H1 (cell line): ENCODE measurements at regions not wholly inside any gene's neighbourhood (a gene's known extent, or its start where the extent isn't known, plus 50 kb on each side); places are given as distances from the start of the nearest gene placed in this dataset.

Experiments used
- EP300 ChIP-seq, 2 experiments: IDR thresholded peaks; 1 replicate in 1 of 2; 2 replicates in 1 of 2; pipeline ENCODE4 v1.6.1; 2011 to 2012; ENCODE audit warnings: low read depth in 2 of 2, low read length in 2 of 2, mild to moderate bottlenecking in 2 of 2, borderline replicate concordance in 1 of 2, inconsistent platforms in 1 of 2, moderate library complexity in 1 of 2
- NANOG ChIP-seq: IDR thresholded peaks from 2 replicates; pipeline ENCODE4 v1.6.1; 2011; ENCODE audit warnings: low read length, low read depth, mild to moderate bottlenecking, inconsistent platforms; ENCODE audit not compliant: insufficient read depth, poor library complexity, severe bottlenecking
- POLR2A ChIP-seq, 2 experiments: IDR thresholded peaks; 1 replicate in 1 of 2; 2 replicates in 1 of 2; pipeline ENCODE4 v1.6.1; 2011; ENCODE audit warnings: low read depth in 2 of 2, low read length in 2 of 2, mild to moderate bottlenecking in 2 of 2; ENCODE audit errors: control extremely low read depth in 1 of 2
- SRF ChIP-seq: IDR thresholded peaks from 2 replicates; pipeline ENCODE4 v1.6.1; 2011; ENCODE audit warnings: mild to moderate bottlenecking, low read depth, low read length, moderate library complexity
- TF ChIP-seq, protein P1 (sequence below): IDR thresholded peaks from 2 replicates; pipeline ENCODE4 v1.6.1; 2012; ENCODE audit warnings: inconsistent platforms
- TF ChIP-seq, protein P2 (sequence below), 3 experiments: IDR thresholded peaks; 1 replicate in 2 of 3; 2 replicates in 1 of 3; pipeline versions ENCODE4 v1.5.1 to v1.6.1; 2011; ENCODE audit warnings: low read length in 3 of 3, mild to moderate bottlenecking in 3 of 3, inconsistent platforms in 2 of 3, low read depth in 1 of 3, moderate library complexity in 1 of 3; ENCODE audit not compliant: insufficient read depth in 1 of 3; ENCODE audit errors: control extremely low read depth in 1 of 3

DNA sequence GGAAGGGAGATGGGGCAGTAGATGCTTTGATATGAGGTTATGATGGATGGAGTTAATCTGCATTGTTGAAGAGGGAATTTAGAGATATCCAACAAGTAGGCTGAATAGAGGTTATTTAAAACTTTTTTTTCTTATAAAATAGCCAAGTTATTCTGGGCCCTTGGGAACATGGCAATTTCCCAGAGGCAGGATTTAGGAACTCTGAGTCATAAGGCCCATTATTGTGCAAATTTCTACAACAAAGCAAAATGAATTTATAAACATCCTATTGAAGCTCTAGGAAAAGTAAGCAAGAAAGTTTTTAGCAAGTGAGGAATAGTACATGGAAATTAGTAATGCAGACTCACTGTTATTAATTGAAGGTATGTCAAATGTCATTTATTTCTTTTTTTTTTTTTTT lies 160.9 kb upstream of the NPY start:
- TF ChIP-seq, protein P1, sequence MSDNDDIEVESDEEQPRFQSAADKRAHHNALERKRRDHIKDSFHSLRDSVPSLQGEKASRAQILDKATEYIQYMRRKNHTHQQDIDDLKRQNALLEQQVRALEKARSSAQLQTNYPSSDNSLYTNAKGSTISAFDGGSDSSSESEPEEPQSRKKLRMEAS, result no peak
- TF ChIP-seq POLR2A (IDR thresholded peaks at IDR 0.05; ENCODE audit: control extremely low read depth in 1 of 2, low read depth in 2 of 2, low read length in 2 of 2) (no peak), SRF (no peak), EP300 (IDR thresholded peaks at IDR 0.05; ENCODE audit: borderline replicate concordance in 1 of 2, low read depth in 2 of 2, low read length in 2 of 2) (no peak), NANOG (no peak)
- TF ChIP-seq, protein P2, sequence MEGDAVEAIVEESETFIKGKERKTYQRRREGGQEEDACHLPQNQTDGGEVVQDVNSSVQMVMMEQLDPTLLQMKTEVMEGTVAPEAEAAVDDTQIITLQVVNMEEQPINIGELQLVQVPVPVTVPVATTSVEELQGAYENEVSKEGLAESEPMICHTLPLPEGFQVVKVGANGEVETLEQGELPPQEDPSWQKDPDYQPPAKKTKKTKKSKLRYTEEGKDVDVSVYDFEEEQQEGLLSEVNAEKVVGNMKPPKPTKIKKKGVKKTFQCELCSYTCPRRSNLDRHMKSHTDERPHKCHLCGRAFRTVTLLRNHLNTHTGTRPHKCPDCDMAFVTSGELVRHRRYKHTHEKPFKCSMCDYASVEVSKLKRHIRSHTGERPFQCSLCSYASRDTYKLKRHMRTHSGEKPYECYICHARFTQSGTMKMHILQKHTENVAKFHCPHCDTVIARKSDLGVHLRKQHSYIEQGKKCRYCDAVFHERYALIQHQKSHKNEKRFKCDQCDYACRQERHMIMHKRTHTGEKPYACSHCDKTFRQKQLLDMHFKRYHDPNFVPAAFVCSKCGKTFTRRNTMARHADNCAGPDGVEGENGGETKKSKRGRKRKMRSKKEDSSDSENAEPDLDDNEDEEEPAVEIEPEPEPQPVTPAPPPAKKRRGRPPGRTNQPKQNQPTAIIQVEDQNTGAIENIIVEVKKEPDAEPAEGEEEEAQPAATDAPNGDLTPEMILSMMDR (IDR thresholded peaks at IDR 0.05; ENCODE audit: control extremely low read depth in 1 of 3, insufficient read depth in 1 of 3, low read depth in 1 of 3, low read length in 3 of 3), result no peak
